Right cardiac atrium (tissue), 5 donors: ENCODE measurements at regions not wholly inside any gene's neighbourhood (a gene's known extent, or its start where the extent isn't known, plus 50 kb on each side); places are given as distances from the start of the nearest gene placed in this dataset.

ENCODE experiments used
- ATAC-seq, 2 donors: fragments of 200-7000 bp; cut with Tn5 transposase; one replicate each; pipeline versions ENCODE4 v1.8.0 to v1.9.1; 2020; ENCODE audit warnings: moderate library complexity in 2 of 2, mild to moderate bottlenecking in 1 of 2
- DNase-seq, 3 donors: peaks; one replicate each; pipeline ENCODE4 v3.0.0-alpha.2; 2020
- H3K27ac ChIP-seq: one replicate; pipeline ENCODE4 v1.5.1; 2013; ENCODE audit warnings: mild to moderate bottlenecking, low read length, control low read depth, moderate library complexity
- H3K27me3 ChIP-seq: one replicate; pipeline ENCODE4 v1.6.1; 2013; ENCODE audit not compliant: control insufficient read depth, insufficient read depth
- H3K4me1 ChIP-seq: one replicate; pipeline ENCODE4 v1.6.1; 2013; ENCODE audit warnings: low read length; ENCODE audit not compliant: control insufficient read depth, insufficient read depth
- H3K4me3 ChIP-seq: one replicate; pipeline ENCODE4 v1.5.1; 2013; ENCODE audit warnings: low read length, control low read depth
- H3K9me3 ChIP-seq: one replicate; pipeline ENCODE4 v1.6.1; 2013; ENCODE audit warnings: low read length; ENCODE audit not compliant: control insufficient read depth
- WGBS: extraction: QIAGEN DNeasy Blood & Tissue Kit; methylation state at CpG from one replicate; pipeline ENCODE4 v1.1.7; 2013; 5-methylcytosine and 5-hydroxymethylcytosine counted together
- intact Hi-C, 4 donors: fragments of 100-400 bp; cut with DNase I; formaldehyde crosslinking; loops; one replicate each; pipeline versions ENCODE4 v1.11.0 to v1.14.0; 2022 to 2023
- donor health status: healthy with polysubstance abuse.
- donor health status: DM: no; HTN: yes; CAD: no.
- donor health status: DM: no; HTN: no; CAD: no.
- donor health status: DM: no; HTN: yes; CAD: no; lungs with severe emphysema.
- donor health status: DM: yes; HTN: yes; CAD: no.

DNA sequence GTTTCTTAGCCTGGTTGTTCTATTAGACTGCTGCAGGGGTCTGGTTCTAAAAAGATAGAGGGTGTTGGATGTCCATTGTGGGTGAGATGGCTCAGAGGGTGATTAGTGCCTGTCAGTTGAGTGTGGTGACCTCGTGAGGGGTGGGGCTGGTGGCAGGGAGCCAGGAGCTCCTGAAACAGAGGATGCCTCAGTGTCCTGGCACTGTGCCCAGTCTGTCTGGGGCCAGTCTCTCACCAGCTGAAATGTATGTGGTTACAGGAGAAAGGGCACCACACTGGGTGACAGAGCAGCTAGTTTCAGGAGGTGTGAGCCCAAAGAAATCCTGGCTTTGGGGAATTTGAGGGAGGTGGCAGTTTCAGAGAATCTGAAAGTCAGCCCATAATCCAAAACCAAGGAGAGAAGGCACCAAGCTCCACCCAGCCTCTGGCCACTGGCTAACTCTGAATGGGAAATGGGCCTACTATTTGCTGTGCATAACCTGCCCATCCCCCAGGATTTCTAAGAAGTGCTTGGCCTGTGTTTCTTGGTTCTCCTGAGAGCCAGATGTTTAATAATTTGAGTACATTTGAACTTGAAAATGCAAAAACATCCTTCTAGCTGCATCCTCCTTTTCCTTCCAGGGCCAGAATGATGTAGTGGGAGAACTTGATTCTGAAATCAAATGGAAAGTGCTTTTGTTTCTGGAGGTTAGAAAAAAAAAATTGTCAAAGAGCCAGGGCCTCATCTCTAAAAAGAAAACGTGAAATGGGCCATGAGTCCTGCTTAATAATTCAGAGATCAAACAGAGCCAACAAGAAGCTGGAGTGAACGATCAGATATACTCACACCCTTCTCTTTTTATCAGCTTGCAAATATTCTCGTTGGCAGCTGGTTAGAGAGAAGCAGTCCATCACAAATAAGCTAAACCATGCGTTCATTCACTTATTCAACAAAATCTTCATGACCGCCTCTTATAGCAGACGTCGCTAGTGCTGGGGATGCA, 92.3 kb downstream of the B3GNT2 start:
- 41% methylated on average over 8 of the region's 8 CpGs for WGBS
- intact Hi-C loops = no loop called here
- DNase-seq (peak; percentile 82 to 93 (median 88)), ATAC-seq (peak; percentile 79 to 85)
- Histone ChIP-seq H3K4me1 (peaks cover 11% of the 10 kb centered on the region), H3K9me3 (no peaks in the 10 kb centered on the region), H3K27me3 (no peaks in the 10 kb centered on the region), H3K27ac (peak overlapping the region; percentile 21), H3K4me3 (no peak overlapping the region)

DNA sequence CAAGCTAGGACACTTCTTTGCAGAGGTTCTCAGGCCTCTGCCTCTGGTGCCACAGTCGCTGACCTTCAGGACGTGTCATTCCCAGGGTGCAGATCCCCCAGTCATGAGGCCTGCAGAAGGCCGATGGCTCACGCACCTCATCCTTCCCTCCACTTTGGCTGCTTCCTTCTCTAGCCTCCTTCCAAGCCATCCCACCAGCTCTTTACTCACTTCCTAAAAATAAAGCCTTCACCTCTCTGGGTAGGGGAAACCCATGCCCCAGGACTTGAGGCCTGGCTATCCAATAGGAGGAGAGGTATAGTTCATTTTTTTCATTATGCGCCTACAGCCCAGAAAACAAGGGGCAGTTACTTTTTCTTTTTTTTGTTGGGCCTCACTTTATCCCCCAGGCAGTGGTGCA, 91.4 kb downstream of the B3GNT2 start:
- no peaks in the 10 kb centered on the region for H3K27me3 ChIP-seq
- no peak overlapping the region for H3K4me3 ChIP-seq
- peaks cover 7% of the 10 kb centered on the region for H3K4me1 ChIP-seq
- no peak overlapping the region for H3K27ac ChIP-seq
- H3K9me3 ChIP-seq = no peaks in the 10 kb centered on the region
- 97% methylated on average over 5 of the region's 5 CpGs for WGBS
- ATAC-seq = no peak
- intact Hi-C loops = no loop called here
- DNase-seq = no peak

DNA sequence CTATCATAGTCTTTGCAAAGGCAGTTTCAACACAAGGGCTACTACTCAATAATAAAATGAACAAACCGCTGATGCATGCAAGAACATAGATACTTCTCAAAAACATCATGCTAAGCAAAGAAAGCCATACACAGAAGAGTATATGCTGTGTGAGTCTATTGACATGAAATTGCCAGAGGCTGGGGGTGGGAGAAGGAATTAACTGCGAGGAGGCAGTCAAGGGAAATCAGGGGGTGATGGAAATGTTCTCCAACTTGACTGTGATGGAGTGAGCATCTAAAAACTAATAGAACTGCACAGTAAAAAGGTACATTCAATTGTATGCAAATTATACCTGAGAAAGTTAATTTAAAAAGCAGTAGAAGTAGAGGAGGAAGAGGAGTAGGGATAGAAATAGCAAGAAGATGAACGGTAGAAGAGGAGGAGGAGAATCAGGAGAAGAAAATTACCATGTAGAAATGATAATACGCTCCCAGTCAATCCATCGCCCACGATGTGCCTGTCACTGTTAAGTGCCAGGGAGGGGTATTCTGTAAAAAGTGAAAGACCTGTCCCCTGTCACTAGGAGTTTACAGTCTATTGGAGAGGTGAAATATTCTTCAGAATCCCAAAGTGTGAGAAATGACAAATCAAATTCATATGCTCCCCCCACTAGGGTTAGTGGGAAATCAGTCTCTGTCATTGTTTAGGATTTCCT, 90.3 kb downstream of the B3GNT2 start:
- DNase-seq = no peak
- Histone ChIP-seq H3K4me1 (peaks cover 7% of the 10 kb centered on the region), H3K27ac (no peak overlapping the region), H3K4me3 (no peak overlapping the region), H3K9me3 (no peaks in the 10 kb centered on the region), H3K27me3 (no peaks in the 10 kb centered on the region)
- no peak for ATAC-seq
- intact Hi-C loops = no loop called here
- 93% methylated on average over 6 of the region's 6 CpGs for WGBS

DNA sequence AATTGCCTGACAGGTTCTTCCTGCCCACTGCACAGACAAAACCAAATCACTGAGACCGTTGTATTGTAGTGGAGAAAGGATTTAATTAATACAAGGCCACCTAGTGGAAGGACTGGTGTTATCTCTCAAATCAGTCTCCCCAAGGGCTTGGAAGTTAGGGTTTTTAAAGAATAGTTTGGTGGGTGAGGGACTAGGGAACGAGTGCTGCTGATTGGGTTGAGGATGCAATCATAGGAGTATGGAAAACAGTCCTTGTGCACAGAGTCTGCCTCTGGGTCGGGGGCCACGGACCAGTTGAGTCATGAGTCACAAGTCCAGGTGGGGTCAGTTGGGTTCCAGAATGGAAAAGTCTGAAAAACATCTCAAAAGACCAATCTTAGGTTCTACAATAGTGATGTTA, 89.1 kb downstream of the B3GNT2 start:
- no peak for DNase-seq
- ATAC-seq = no peak
- peaks cover 7% of the 10 kb centered on the region for H3K4me1 ChIP-seq
- no peak overlapping the region for H3K27ac ChIP-seq
- H3K27me3 ChIP-seq = no peaks in the 10 kb centered on the region
- WGBS = 93% methylated on average over 4 of the region's 4 CpGs
- no peaks in the 10 kb centered on the region for H3K9me3 ChIP-seq
- intact Hi-C loops = no loop called here
- no peak overlapping the region for H3K4me3 ChIP-seq

DNA sequence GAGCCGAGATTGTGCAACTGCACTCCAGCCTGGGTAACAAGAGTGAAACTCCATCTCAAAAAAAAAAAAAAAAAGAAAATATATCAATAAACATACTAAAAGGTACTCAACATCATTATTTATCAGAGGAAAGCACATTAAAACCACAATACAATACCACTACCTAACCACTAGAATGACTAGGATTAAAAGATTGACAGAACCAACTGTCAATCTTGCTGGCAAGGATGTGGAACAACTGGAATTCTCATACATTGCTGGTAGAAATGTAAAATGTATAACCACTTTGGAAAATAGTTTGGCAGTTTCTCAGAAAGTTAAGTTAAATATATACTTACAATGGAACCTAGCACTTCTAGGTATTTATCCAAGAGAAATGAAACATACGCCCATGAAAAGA, 88.6 kb downstream of the B3GNT2 start:
- H3K4me3 ChIP-seq = no peak overlapping the region
- ATAC-seq = no peak
- 97% methylated on average over 2 of the region's 2 CpGs for WGBS
- no peaks in the 10 kb centered on the region for H3K27me3 ChIP-seq
- peaks cover 7% of the 10 kb centered on the region for H3K4me1 ChIP-seq
- no peak for DNase-seq
- H3K9me3 ChIP-seq = no peaks in the 10 kb centered on the region
- no peak overlapping the region for H3K27ac ChIP-seq
- intact Hi-C loops = no loop called here

DNA sequence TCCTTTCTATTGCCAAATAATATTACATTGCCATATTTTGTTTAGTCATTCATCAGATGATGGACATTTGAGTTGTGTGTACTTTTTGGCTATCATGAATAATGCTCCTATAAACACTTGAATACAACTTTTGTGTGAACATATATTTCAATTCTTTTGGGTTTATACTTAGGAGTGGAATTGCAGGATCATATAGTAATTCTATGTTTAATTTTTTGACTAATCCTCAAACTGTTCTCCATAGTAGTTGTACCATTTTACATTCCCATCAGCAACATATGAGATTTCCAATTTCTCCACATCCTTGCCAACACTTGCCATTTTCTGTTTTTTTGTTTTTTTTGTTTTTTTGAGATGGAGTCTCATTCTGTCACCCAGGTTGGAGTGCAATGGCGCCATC, 87.2 kb downstream of the B3GNT2 start:
- H3K27ac ChIP-seq = no peak overlapping the region
- no peak overlapping the region for H3K4me3 ChIP-seq
- ATAC-seq (no peak), DNase-seq (no peak)
- WGBS = 91% methylated on average over 1 of the region's 1 CpG
- peaks cover 6% of the 10 kb centered on the region for H3K4me1 ChIP-seq
- intact Hi-C loops = no loop called here
- no peaks in the 10 kb centered on the region for H3K9me3 ChIP-seq
- no peaks in the 10 kb centered on the region for H3K27me3 ChIP-seq

DNA sequence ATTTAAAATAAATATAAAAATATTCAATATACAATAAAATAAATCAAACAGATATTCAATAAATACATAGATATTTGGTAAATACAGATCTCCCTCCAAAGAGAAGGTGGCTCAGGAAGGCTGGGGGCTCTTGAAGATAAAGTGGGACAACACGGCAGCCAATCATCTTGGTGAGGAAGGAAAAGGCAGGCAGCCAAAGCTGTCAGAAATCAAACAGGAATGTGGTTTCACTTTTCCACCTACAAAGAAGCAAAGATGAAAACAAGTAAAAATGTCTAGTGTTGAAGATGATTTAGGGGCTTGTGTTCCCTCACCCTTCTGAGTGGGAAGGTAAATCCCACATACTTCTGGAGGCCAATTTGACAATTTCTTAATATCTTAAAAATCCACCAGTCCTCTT, 85.7 kb downstream of the B3GNT2 start:
- H3K4me3 ChIP-seq = no peak overlapping the region
- 18% methylated on average over 1 of the region's 1 CpG for WGBS
- intact Hi-C loops = no loop called here
- H3K27me3 ChIP-seq = no peaks in the 10 kb centered on the region
- ATAC-seq (no peak), DNase-seq (no peak)
- peaks cover 2% of the 10 kb centered on the region for H3K9me3 ChIP-seq
- H3K27ac ChIP-seq = no peak overlapping the region
- no peaks in the 10 kb centered on the region for H3K4me1 ChIP-seq

DNA sequence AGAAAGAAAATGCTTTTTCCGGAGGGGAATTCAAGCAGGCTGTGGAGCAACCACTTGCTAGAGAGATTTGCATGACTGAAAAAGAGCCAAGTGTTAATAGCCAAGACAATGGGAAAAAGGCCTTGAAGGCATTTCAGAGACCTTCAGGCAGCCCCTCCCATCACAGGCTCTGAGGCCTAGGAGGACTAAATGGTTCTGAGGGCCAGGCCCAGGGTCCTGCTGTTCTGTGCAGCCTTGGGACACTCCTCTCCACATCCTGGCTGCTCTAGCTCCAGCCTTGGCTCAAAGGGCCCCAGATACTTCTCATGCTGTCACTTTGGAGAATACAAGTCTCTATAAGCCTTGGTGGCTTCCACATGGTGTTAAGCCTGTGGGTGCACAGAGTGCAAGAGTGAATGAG, 81.8 kb downstream of the B3GNT2 start:
- Histone ChIP-seq H3K4me3 (no peak overlapping the region), H3K4me1 (no peaks in the 10 kb centered on the region), H3K27ac (no peak overlapping the region), H3K27me3 (no peaks in the 10 kb centered on the region), H3K9me3 (peaks cover 2% of the 10 kb centered on the region)
- 95% methylated on average over 1 of the region's 1 CpG for WGBS
- DNase-seq (no peak), ATAC-seq (no peak)
- intact Hi-C loops = no loop called here
